Cardiac fibroblast (primary cell): ENCODE measurements at regions not wholly inside any gene's neighbourhood (a gene's known extent, or its start where the extent isn't known, plus 50 kb on each side); places are given as distances from the start of the nearest gene placed in this dataset.

Experiments used
- DNase-seq, 2 donors: peaks; one replicate each; pipeline versions ENCODE4 v3.0.0 to v3.0.0-alpha.2; 2010; ENCODE audit warnings: low read depth in 2 of 2
- H3K4me3 ChIP-seq, 2 donors: replicated peaks in 1 of 2; 1 replicate in 1 of 2; 2 replicates in 1 of 2; pipeline ENCODE4 v1.5.1; 2011; ENCODE audit warnings: low read depth in 2 of 2, low read length in 2 of 2, mild to moderate bottlenecking in 2 of 2, moderate library complexity in 1 of 2
- CTCF ChIP-seq: IDR thresholded peaks from one replicate; pipeline ENCODE4 v1.5.1; 2011; ENCODE audit warnings: low read depth, mild to moderate bottlenecking, low read length, inconsistent platforms

DNA sequence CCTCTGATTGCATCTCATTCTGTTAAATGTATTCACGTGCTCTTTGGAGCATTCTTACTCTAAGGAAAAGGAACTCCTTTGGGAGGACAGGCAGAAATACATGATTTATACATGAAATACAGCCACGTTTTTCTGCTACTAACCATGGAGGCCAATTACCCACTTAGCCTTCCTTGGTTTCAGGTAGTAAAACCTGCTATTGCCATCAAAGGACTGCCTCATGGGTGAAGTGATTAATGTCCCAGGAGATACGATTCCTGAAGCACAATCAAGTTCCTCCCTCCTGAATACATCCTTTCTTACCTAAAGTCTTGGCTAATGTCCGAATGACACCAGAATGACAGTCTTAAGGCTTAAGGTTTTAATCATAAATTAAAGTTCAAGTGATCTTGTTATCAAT is 58.5 kb upstream of the PIK3CG start:
- no peak for TF ChIP-seq CTCF
- H3K4me3 ChIP-seq = no peak overlapping the region
- DNase-seq = no peak

DNA sequence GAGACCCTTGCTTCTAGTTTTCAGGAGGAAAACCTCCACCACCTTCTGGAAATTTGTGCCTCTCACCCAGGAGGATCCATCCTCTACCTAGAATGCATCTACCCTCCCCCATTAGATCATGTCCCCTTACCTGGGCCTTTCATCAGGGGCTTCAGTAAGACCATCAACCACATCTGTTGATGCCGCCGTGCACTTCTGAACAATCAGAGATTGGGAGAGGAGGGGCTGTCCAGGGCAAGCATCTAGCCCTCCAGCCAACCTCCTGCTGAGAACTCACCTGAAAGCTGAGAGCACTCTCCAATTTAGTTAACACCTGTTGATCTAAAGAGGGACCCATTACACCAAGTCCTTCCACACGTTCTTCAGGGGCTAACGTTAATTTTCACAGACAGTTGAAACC is 57.6 kb upstream of the PIK3CG start:
- DNase-seq = no peak
- TF ChIP-seq CTCF = no peak
- H3K4me3 ChIP-seq = no peak overlapping the region

GRCh38 chr7:106808967-106809635 is 56.0 kb upstream of the PIK3CG start:
- no peak overlapping the region for H3K4me3 ChIP-seq
- DNase-seq = no peak
- no peak for TF ChIP-seq CTCF

DNA sequence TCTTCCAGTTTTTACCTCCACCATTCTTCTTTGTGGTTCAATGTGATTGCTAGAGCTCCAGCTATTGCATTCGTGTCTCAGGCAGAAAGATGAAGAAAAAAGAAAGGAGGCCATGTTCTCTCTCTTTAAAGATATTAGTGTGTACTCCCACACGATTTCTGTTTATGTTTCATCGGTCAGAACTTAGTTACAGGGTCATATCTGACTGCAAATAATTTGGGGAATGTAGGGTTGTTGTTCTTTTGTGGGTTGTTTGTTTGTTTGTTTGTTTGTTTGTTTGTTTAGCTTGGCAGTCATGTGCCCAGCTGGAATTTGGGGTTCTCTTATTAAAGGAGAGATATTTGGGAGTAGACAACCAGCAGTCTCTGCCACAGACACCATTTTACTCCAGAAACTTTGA is 53.6 kb upstream of the PIK3CG start:
- no peak for DNase-seq
- no peak for TF ChIP-seq CTCF
- no peak overlapping the region for H3K4me3 ChIP-seq

DNA sequence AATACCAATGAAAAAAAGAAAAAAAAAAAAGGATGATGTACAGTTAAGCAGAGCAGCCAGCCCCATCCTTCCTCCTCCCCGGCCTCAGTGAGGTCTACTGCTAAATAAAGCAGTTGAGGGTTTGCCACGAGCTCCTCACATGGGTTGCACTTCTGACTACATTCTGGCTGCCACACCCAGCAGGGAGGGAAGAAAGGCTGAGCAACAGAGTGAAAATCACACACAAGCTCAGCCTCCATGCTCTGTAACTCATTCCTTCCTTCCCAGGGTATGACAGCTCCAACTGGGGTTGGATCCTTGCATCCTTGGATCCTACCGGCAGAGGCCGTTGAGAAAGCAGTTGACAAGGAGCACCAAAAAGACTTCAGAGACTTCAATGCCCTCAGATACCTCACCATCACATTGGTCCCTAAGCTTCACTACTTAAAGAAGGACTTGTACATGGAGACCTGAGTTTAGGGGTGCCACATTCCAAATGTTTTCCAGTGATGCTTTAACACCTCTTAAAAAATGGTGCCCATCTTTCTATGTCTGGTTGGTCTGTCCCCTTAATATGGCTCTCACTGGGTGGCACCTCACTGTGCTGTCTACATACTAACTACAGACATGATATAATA is 52.9 kb upstream of the PIK3CG start:
- H3K4me3 ChIP-seq = no peak overlapping the region
- no peak for TF ChIP-seq CTCF
- DNase-seq = no peak

DNA sequence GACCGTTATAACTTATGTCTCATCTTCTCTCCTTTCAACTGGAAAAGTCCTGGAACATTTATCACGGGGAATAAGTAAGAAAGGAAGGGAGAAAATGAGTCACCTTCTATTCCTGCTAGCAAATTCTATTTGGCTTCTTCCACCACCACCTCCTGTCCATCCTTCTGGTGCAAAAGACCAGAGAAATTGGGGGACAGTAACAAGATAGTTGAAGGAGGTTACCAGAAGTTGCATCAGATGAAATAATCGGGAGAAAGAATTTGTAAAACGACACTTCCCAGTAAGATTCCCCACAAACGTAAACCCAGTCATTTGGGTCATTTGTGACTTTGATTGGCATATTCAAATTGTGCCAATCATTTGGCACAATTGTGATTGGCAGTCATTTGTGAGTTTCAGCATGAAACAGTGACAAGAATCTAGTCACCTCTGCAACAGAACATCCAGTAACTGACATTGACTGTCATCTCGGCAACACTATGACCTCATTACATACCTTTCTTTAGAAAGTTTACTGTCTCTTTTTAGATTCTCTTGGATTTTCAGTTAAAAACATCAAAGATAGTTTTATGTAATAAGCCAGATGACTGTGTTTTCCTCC is 51.3 kb upstream of the PIK3CG start:
- H3K4me3 ChIP-seq = no peak overlapping the region
- TF ChIP-seq CTCF = no peak
- DNase-seq = no peak
